Effector memory CD4-positive, alpha-beta T cell (primary cell): ENCODE measurements at regions not wholly inside any gene's neighbourhood (a gene's known extent, or its start where the extent isn't known, plus 50 kb on each side); places are given as distances from the start of the nearest gene placed in this dataset.
A peak's percentile ranks its signal among the peaks of the same experiment; 100 is the strongest.
"Not testable (repeated sequence)": the region's sequence is repeated elsewhere in the genome, so short reads cannot be mapped to it uniquely, and the experiment has no call there.

Experiments
- DNase-seq, 3 donors: peaks; one replicate each; pipeline ENCODE4 v3.0.0-alpha.2; 2020
- H3K27ac ChIP-seq: 2 replicates; pipeline ENCODE4 v1.7.0; 2013; ENCODE audit warnings: mild to moderate bottlenecking, low read length, moderate library complexity; ENCODE audit not compliant: insufficient read depth, poor library complexity, severe bottlenecking
- H3K27me3 ChIP-seq: replicated peaks from 2 replicates; pipeline ENCODE4 v1.7.0; 2013; ENCODE audit warnings: mild to moderate bottlenecking, low read length; ENCODE audit not compliant: insufficient read depth, control insufficient read depth, poor library complexity, severe bottlenecking
- H3K36me3 ChIP-seq: 2 replicates; pipeline ENCODE4 v1.7.0; 2013; ENCODE audit warnings: mild to moderate bottlenecking, low read length, moderate library complexity; ENCODE audit not compliant: control insufficient read depth, insufficient read depth
- H3K4me1 ChIP-seq: 2 replicates; pipeline ENCODE4 v1.7.0; 2013; ENCODE audit warnings: low read length, mild to moderate bottlenecking; ENCODE audit not compliant: control insufficient read depth, insufficient read depth, poor library complexity, severe bottlenecking
- H3K4me3 ChIP-seq: 2 replicates; pipeline ENCODE4 v1.7.0; 2013; ENCODE audit warnings: low read length, low read depth, mild to moderate bottlenecking; ENCODE audit not compliant: insufficient read depth, poor library complexity, severe bottlenecking
- H3K9me3 ChIP-seq: 2 replicates; pipeline ENCODE4 v1.7.0; 2013; ENCODE audit warnings: mild to moderate bottlenecking, low read length, moderate library complexity; ENCODE audit not compliant: control insufficient read depth

GRCh38 chr12:54719691-54720090 is 71.5 kb upstream of the DCD start:
- Histone ChIP-seq H3K4me3 (no peak overlapping the region), H3K27ac (no peak overlapping the region), H3K36me3 (no peaks in the 10 kb centered on the region), H3K9me3 (no peaks in the 10 kb centered on the region), H3K27me3 (no peaks in the 10 kb centered on the region), H3K4me1 (no peaks in the 10 kb centered on the region)
- DNase-seq: no peak

GRCh38 chr12:54716261-54716660 is 68.1 kb upstream of the DCD start:
- Histone ChIP-seq H3K4me1 (no peaks in the 10 kb centered on the region), H3K36me3 (no peaks in the 10 kb centered on the region), H3K27ac (no peak overlapping the region), H3K4me3 (no peak overlapping the region), H3K27me3 (no peaks in the 10 kb centered on the region), H3K9me3 (no peaks in the 10 kb centered on the region)
- DNase-seq: no peak

GRCh38 chr12:54713876-54714275 is 65.7 kb upstream of the DCD start:
- DNase-seq, H3K4me3 ChIP-seq, H3K4me1 ChIP-seq: not testable (repeated sequence)

GRCh38 chr12:54711669-54712068 is 63.5 kb upstream of the DCD start:
- Histone ChIP-seq H3K9me3 (no peaks in the 10 kb centered on the region), H3K4me3 (no peak overlapping the region), H3K27ac (no peak overlapping the region), H3K27me3 (no peaks in the 10 kb centered on the region), H3K4me1 (no peaks in the 10 kb centered on the region), H3K36me3 (no peaks in the 10 kb centered on the region)
- DNase-seq: no peak

More at GRCh38 chr12:54713876-54714275, 65.7 kb upstream of the DCD start:
- H3K36me3 ChIP-seq, H3K27me3 ChIP-seq, H3K9me3 ChIP-seq, H3K27ac ChIP-seq: not testable (repeated sequence)

- no peaks in the 10 kb centered on the region for H3K36me3 ChIP-seq
- no peaks in the 10 kb centered on the region for H3K27me3 ChIP-seq
- H3K27ac ChIP-seq: no peak overlapping the region
- H3K9me3 ChIP-seq: no peaks in the 10 kb centered on the region
- DNase-seq: no peak
- H3K4me1 ChIP-seq: no peaks in the 10 kb centered on the region
- no peak overlapping the region for H3K4me3 ChIP-seq
Observed at GRCh38 chr12:54708826-54709225, 60.7 kb upstream of the DCD start.

GRCh38 chr12:54704202-54704601 is 56.0 kb upstream of the DCD start:
- Histone ChIP-seq H3K4me1 (no peaks in the 10 kb centered on the region), H3K27me3 (no peaks in the 10 kb centered on the region), H3K27ac (no peak overlapping the region), H3K9me3 (no peaks in the 10 kb centered on the region), H3K36me3 (no peaks in the 10 kb centered on the region), H3K4me3 (no peak overlapping the region)
- no peak for DNase-seq

- Histone ChIP-seq H3K27me3 (no peaks in the 10 kb centered on the region), H3K27ac (no peak overlapping the region), H3K4me1 (no peaks in the 10 kb centered on the region), H3K36me3 (no peaks in the 10 kb centered on the region), H3K4me3 (no peak overlapping the region), H3K9me3 (no peaks in the 10 kb centered on the region)
- peak in 1 of 3 donors; percentile 8 for DNase-seq
Observed at GRCh38 chr12:54701940-54702592, 53.9 kb upstream of the DCD start.

- no peaks in the 10 kb centered on the region for H3K4me1 ChIP-seq
- no peaks in the 10 kb centered on the region for H3K36me3 ChIP-seq
- H3K27me3 ChIP-seq: no peaks in the 10 kb centered on the region
- no peaks in the 10 kb centered on the region for H3K9me3 ChIP-seq
- no peak for DNase-seq
- H3K4me3 ChIP-seq: no peak overlapping the region
- H3K27ac ChIP-seq: no peak overlapping the region
Observed at GRCh38 chr12:54700849-54701248, 52.7 kb upstream of the DCD start.

- no peaks in the 10 kb centered on the region for H3K9me3 ChIP-seq
- no peak for DNase-seq
- no peaks in the 10 kb centered on the region for H3K4me1 ChIP-seq
- no peak overlapping the region for H3K27ac ChIP-seq
- no peaks in the 10 kb centered on the region for H3K36me3 ChIP-seq
- H3K4me3 ChIP-seq: no peak overlapping the region
- H3K27me3 ChIP-seq: no peaks in the 10 kb centered on the region
Observed at GRCh38 chr12:54700301-54700700, 52.1 kb upstream of the DCD start.
